ENCODE measurements at regions not wholly inside any gene's neighbourhood (a gene's known extent, or its start where the extent isn't known, plus 50 kb on each side); places are given as distances from the start of the nearest gene placed in this dataset.
A peak's percentile ranks its signal among the peaks of the same experiment; 100 is the strongest.

GRCh38 chr3:177378168-177378567 lies 180.9 kb upstream of the TBL1XR1 start:
- CTCF ChIA-PET, result interaction anchor here (0.6 kb wide), 1 partner anchor 177 kb away, joined by 3 read pairs; no protein-coding TSS in a partner anchor
- H3K4me1 Mint-ChIP-seq (ENCODE audit: low read depth), result no peaks in the 10 kb centered on the region
- no peak for ATAC-seq (ENCODE audit: poor library complexity)

GRCh38 chr3:177379045-177379444 lies 181.8 kb upstream of the TBL1XR1 start:
- intact Hi-C loops (cut with DNase I, micrococcal nuclease), result no loop called here
- TF ChIP-seq, protein P1, sequence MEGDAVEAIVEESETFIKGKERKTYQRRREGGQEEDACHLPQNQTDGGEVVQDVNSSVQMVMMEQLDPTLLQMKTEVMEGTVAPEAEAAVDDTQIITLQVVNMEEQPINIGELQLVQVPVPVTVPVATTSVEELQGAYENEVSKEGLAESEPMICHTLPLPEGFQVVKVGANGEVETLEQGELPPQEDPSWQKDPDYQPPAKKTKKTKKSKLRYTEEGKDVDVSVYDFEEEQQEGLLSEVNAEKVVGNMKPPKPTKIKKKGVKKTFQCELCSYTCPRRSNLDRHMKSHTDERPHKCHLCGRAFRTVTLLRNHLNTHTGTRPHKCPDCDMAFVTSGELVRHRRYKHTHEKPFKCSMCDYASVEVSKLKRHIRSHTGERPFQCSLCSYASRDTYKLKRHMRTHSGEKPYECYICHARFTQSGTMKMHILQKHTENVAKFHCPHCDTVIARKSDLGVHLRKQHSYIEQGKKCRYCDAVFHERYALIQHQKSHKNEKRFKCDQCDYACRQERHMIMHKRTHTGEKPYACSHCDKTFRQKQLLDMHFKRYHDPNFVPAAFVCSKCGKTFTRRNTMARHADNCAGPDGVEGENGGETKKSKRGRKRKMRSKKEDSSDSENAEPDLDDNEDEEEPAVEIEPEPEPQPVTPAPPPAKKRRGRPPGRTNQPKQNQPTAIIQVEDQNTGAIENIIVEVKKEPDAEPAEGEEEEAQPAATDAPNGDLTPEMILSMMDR (IDR thresholded peaks at IDR 0.05), result no peak
- ChIA-PET CTCF (interaction anchor here (0.6 kb wide), 1 partner anchor 176 kb away, joined by 3 read pairs; no protein-coding TSS in a partner anchor), POLR2A (no interaction called here)
- peaks cover 8% of the 10 kb centered on the region for H3K9me3 Mint-ChIP-seq
- Histone ChIP-seq H3K4me3 (ENCODE audit: low read length) (no peak overlapping the region), H3K27ac (ENCODE audit: low read depth in 1 of 2, low read length in 2 of 2) (no peak overlapping the region), H3K36me3 (ENCODE audit: insufficient read depth, low read length) (no peaks in the 10 kb centered on the region), H3K9me3 (ENCODE audit: control insufficient read depth in 1 of 2, insufficient read depth in 1 of 2, low read length in 2 of 2) (peaks cover 0 to 5% of the 10 kb centered on the region in 2 experiments), H3K4me1 (ENCODE audit: insufficient read depth, low read length) (no peaks in the 10 kb centered on the region), H3K27me3 (ENCODE audit: control insufficient read depth in 1 of 2, insufficient read depth in 2 of 2, low read length in 2 of 2) (no peaks in the 10 kb centered on the region)
- H3K27me3 Mint-ChIP-seq, result no peaks in the 10 kb centered on the region
- ATAC-seq (ENCODE audit: poor library complexity) (no peak), DNase-seq (peak in 1 of 14 experiments; percentile 23)
- no peak overlapping the region for H3K27ac Mint-ChIP-seq
- no peak overlapping the region for H3K4me3 Mint-ChIP-seq
- H3K4me1 Mint-ChIP-seq (ENCODE audit: low read depth), result no peaks in the 10 kb centered on the region
- peaks cover 4% of the 10 kb centered on the region for H3K36me3 Mint-ChIP-seq (ENCODE audit: low read depth)

More at GRCh38 chr3:177378168-177378567, 180.9 kb upstream of the TBL1XR1 start:
- Mint-ChIP-seq H3K36me3 (ENCODE audit: low read depth) (peaks cover 4% of the 10 kb centered on the region), H3K9me3 (peaks cover 8% of the 10 kb centered on the region), H3K27ac (no peak overlapping the region), H3K27me3 (no peaks in the 10 kb centered on the region), H3K4me3 (no peak overlapping the region)
- no peaks in the 10 kb centered on the region for H3K27me3 ChIP-seq (ENCODE audit: control insufficient read depth in 1 of 2, insufficient read depth in 2 of 2, low read length in 2 of 2)
- H3K27ac ChIP-seq (ENCODE audit: low read depth in 1 of 2, low read length in 2 of 2), result no peak overlapping the region
- no peaks in the 10 kb centered on the region for H3K36me3 ChIP-seq (ENCODE audit: insufficient read depth, low read length)
- peaks cover 0 to 5% of the 10 kb centered on the region in 2 experiments for H3K9me3 ChIP-seq (ENCODE audit: control insufficient read depth in 1 of 2, insufficient read depth in 1 of 2, low read length in 2 of 2)
- no peaks in the 10 kb centered on the region for H3K4me1 ChIP-seq (ENCODE audit: insufficient read depth, low read length)
- peak in 3 of 14 experiments; percentile 22 to 71 (median 58) for DNase-seq
- POLR2A ChIA-PET, result interaction anchor here (1.2 kb wide), 1 partner anchor 17 kb away, joined by 3 read pairs; no protein-coding TSS in a partner anchor
- TF ChIP-seq, protein P1 (IDR thresholded peaks at IDR 0.05), result no peak
- H3K4me3 ChIP-seq (ENCODE audit: low read length), result no peak overlapping the region
- intact Hi-C loops (cut with DNase I, micrococcal nuclease), result no loop called here

GRCh38 chr3:177381070-177381469 lies 183.8 kb upstream of the TBL1XR1 start:
- Histone ChIP-seq H3K4me3 (ENCODE audit: low read length) (no peak overlapping the region), H3K27me3 (ENCODE audit: control insufficient read depth in 1 of 2, insufficient read depth in 2 of 2, low read length in 2 of 2) (no peaks in the 10 kb centered on the region), H3K27ac (ENCODE audit: low read depth in 1 of 2, low read length in 2 of 2) (no peak overlapping the region), H3K4me1 (ENCODE audit: insufficient read depth, low read length) (no peaks in the 10 kb centered on the region), H3K36me3 (ENCODE audit: insufficient read depth, low read length) (no peaks in the 10 kb centered on the region), H3K9me3 (ENCODE audit: control insufficient read depth in 1 of 2, insufficient read depth in 1 of 2, low read length in 2 of 2) (peaks cover 0 to 5% of the 10 kb centered on the region in 2 experiments)
- Mint-ChIP-seq H3K4me1 (ENCODE audit: low read depth) (no peaks in the 10 kb centered on the region), H3K9me3 (peaks cover 8% of the 10 kb centered on the region), H3K36me3 (ENCODE audit: low read depth) (peaks cover 4% of the 10 kb centered on the region), H3K4me3 (no peak overlapping the region), H3K27me3 (no peaks in the 10 kb centered on the region), H3K27ac (no peak overlapping the region)
- TF ChIP-seq, protein P1 (IDR thresholded peaks at IDR 0.05), result no peak
- intact Hi-C loops (cut with DNase I, micrococcal nuclease), result no loop called here
- no peak for ATAC-seq (ENCODE audit: poor library complexity)
- POLR2A ChIA-PET, result no interaction called here
- CTCF ChIA-PET, result no interaction called here
- DNase-seq, result no peak
